Heart right ventricle (tissue), 16 donors: ENCODE measurements at regions not wholly inside any gene's neighbourhood (a gene's known extent, or its start where the extent isn't known, plus 50 kb on each side); places are given as distances from the start of the nearest gene placed in this dataset.

Experiments
- ATAC-seq, 8 donors: fragments of 200-7000 bp; cut with Tn5 transposase; one replicate each; pipeline ENCODE4 v1.9.1; 2020; ENCODE audit warnings: mild to moderate bottlenecking in 8 of 8, moderate library complexity in 8 of 8, moderate number of reproducible peaks in 1 of 8
- DNase-seq, 2 donors: peaks; one replicate each; pipeline ENCODE4 v3.0.0-alpha.2; 2020
- H3K27ac ChIP-seq, 10 donors: fragments of 200-600 bp; sonication (generic) in 2 of 10; one replicate each; pipeline versions ENCODE4 v1.5.0 to v1.8.0; 2020 to 2022; ENCODE audit warnings: mild to moderate bottlenecking in 3 of 10
- H3K27me3 ChIP-seq, 7 donors: fragments of 200-600 bp; one replicate each; pipeline ENCODE4 v1.8.0; 2021 to 2022; ENCODE audit warnings: mild to moderate bottlenecking in 2 of 7
- H3K36me3 ChIP-seq, 9 donors: fragments of 200-600 bp; sonication (generic) in 1 of 9; one replicate each; pipeline versions ENCODE4 v1.5.0 to v1.8.0; 2020 to 2022; ENCODE audit warnings: mild to moderate bottlenecking in 2 of 9
- H3K4me1 ChIP-seq, 9 donors: fragments of 200-600 bp; sonication (generic) in 1 of 9; one replicate each; pipeline versions ENCODE4 v1.5.0 to v1.8.0; 2020 to 2022; ENCODE audit warnings: mild to moderate bottlenecking in 4 of 9
- H3K4me3 ChIP-seq, 10 donors: fragments of 200-600 bp; sonication (generic) in 2 of 10; one replicate each; pipeline versions ENCODE4 v1.5.0 to v1.8.0; 2020 to 2022; ENCODE audit warnings: mild to moderate bottlenecking in 7 of 10, moderate library complexity in 2 of 10
- H3K9me3 ChIP-seq, 11 donors: fragments of 200-600 bp in 10 of 11; sonication (generic) in 2 of 11; one replicate each; pipeline versions ENCODE4 v1.5.0 to v1.8.0; 2013 to 2022; ENCODE audit warnings: mild to moderate bottlenecking in 2 of 11, control low read depth in 1 of 11, moderate library complexity in 1 of 11
- CTCF ChIP-seq, 9 donors: fragments of 200-600 bp; sonication (generic) in 2 of 9; IDR thresholded peaks; one replicate each; pipeline versions ENCODE4 v1.5.0 to v1.8.0; 2021 to 2022; ENCODE audit warnings: antibody characterized with exemption in 9 of 9, mild to moderate bottlenecking in 5 of 9, moderate library complexity in 1 of 9
- WGBS, 2 donors: extraction: QIAGEN DNeasy Blood & Tissue Kit; methylation state at CpG; one replicate each; pipeline ENCODE4 v1.1.7; 2013; ENCODE audit warnings: inconsistent platforms in 1 of 2; 5-methylcytosine and 5-hydroxymethylcytosine counted together
- intact Hi-C, 10 donors: fragments of 100-400 bp; cut with DNase I; formaldehyde crosslinking; loops; one replicate each; pipeline versions ENCODE4 v1.11.1 to v1.14.2; 2022
- donor health status: Arrhythmogenic right ventricular cardiomyopathy.
- donor health status: ischemic (EF 13 %, LVEDD 7.1; RV severe dilation, severe dysfunction).
- donor health status: healthy with polysubstance abuse.
- donor health status: DM: no; HTN: yes; CAD: no.
- donor health status: DM: no; HTN: no; CAD: no.
- donor health status: ischemic (EF 25% LVEDD 6.9; RV normal size, moderate dysfunction).
- donor health status: ischemic (EF 25% LVEDD 5.7; RV mildly dilated, moderate dysfunction).
- donor health status: healthy.
- donor health status: DM: yes; HTN: yes; CAD: no.
- donor health status: Ischemic cardiomyopathy.
- donor health status: ischemic (EF 35%, LVEDD 5.7; RV mildly dilated, moderate dysfunction).
- donor health status: nonischemic (EF 11% LVEDD 7.7; RV severe dilation, severe dysfunction).
- donor health status: DM: yes; HTN: yes; CAD: no.
- donor health status: PGD.
- donor health status: ischemic (EF 29% LVEDD 5.4; RV normal size, mild dysfunction).
- donor health status: nonischemic (EF 23%, LVEDD 6.1; RV moderate dilation, normal function).

DNA sequence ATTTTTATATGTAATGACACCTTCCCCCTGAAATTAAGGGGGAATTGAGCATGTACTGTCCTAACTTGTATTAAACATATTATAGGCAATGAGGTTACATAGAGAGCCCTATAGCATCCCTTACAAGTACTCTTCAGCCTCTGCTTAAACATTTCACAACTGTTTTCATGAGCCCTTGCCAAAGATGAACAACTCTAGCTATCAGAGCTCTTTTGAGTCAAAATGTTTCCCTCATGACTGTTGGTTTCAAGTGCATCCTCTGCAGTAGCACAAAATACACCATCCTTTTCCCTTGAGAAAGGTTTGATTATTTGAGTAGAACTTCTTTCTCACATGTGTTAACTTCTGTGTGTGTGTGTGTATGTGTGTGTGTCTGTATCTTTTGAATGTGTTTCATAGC, 1157.6 kb upstream of the CELF2 start:
- Histone ChIP-seq H3K27ac (no peak overlapping the region), H3K4me1 (no peaks in the 10 kb centered on the region), H3K9me3 (peaks cover 0 to 9% (median 0%) of the 10 kb centered on the region in 11 donors), H3K27me3 (no peaks in the 10 kb centered on the region), H3K4me3 (no peak overlapping the region), H3K36me3 (no peaks in the 10 kb centered on the region)
- no peak for TF ChIP-seq CTCF (IDR thresholded peaks at IDR 0.05)
- intact Hi-C loops = no loop called here
- DNase-seq (no peak), ATAC-seq (no peak)

DNA sequence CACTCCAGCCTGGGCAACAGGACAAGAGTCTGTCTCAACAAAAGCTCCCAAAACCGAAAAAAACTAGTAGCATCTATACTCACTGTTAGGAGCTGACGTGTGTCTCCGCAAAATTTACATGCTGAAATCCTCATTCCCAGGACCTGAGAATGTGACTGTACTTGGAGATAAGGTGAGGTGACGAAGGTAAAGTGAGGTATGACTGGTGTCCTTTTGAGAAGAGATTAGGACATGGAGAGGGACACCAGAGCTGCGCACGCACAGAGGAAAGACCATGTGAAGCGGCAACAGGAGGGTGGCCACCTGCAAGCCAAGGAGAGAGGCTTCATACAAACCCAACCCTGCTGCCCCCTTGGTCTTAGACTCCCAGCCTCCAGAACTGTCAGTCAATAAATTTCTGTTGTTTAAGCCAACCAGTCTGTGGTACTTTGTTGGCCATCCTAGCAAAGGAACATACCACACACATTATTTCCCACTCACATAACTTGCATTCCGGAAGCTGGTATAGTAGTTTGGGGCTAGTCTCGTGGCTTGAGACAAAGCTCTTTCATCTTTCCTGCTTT, 1154.0 kb upstream of the CELF2 start:
- WGBS, 2 donors = 89 to 92% methylated on average over 9 of the region's 9 CpGs
- Histone ChIP-seq H3K4me1 (no peaks in the 10 kb centered on the region), H3K4me3 (no peak overlapping the region), H3K27ac (no peak overlapping the region), H3K9me3 (no peaks in the 10 kb centered on the region), H3K27me3 (no peaks in the 10 kb centered on the region), H3K36me3 (no peaks in the 10 kb centered on the region)
- ATAC-seq (no peak), DNase-seq (no peak)
- intact Hi-C loops = no loop called here
- TF ChIP-seq CTCF (IDR thresholded peaks at IDR 0.05) = no peak

DNA sequence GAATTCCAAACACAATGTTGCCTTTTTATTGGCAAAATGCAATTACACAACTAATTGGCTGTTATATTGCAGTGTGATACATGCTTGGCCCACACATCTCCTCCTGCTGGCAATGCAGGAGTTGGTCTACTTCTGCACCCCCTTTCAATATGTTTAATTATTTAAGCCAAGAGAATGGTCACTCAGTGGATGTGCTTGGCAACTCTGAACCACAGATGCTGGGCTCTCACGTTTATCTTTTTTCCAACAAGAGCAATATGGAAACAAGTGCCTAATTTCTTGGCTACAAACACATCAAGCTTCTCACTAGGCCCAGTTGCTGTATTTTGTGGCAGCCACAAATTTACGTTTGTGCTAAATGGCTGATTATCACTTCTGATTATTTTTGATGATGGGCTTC, 1149.2 kb upstream of the CELF2 start:
- H3K27me3 ChIP-seq = no peaks in the 10 kb centered on the region
- no peak overlapping the region for H3K4me3 ChIP-seq
- intact Hi-C loops = no loop called here
- no peaks in the 10 kb centered on the region for H3K4me1 ChIP-seq
- ATAC-seq = no peak
- 66 to 74% methylated on average over 2 of the region's 2 CpGs for WGBS, 2 donors
- no peak for DNase-seq
- TF ChIP-seq CTCF (IDR thresholded peaks at IDR 0.05) = no peak
- no peak overlapping the region for H3K27ac ChIP-seq
- H3K9me3 ChIP-seq = no peaks in the 10 kb centered on the region
- H3K36me3 ChIP-seq = no peaks in the 10 kb centered on the region

DNA sequence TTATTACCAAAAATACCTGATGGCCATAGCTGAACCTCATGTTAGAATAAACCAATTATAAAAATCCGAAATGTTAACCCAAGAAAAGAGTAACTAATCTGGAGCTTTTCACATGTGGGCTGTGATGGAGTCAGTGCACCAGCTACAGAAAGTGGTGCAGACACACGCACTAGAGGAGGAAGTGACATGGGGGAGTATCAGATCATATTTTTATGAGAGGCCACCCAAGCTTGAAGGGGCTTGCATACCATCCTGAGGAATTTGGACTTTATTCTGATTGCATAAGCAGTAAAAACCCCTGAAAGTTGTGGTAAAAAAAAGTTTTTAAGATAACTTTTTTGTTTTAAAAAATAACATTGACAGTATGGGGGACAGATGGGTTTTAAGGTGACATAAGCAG, 1148.5 kb upstream of the CELF2 start:
- WGBS, 2 donors = 74 to 80% methylated on average over 2 of the region's 2 CpGs
- no peaks in the 10 kb centered on the region for H3K4me1 ChIP-seq
- ATAC-seq = no peak
- no peak overlapping the region for H3K4me3 ChIP-seq
- no peak overlapping the region for H3K27ac ChIP-seq
- no peak for TF ChIP-seq CTCF (IDR thresholded peaks at IDR 0.05)
- no peaks in the 10 kb centered on the region for H3K9me3 ChIP-seq
- intact Hi-C loops = no loop called here
- no peaks in the 10 kb centered on the region for H3K27me3 ChIP-seq
- no peak for DNase-seq
- no peaks in the 10 kb centered on the region for H3K36me3 ChIP-seq
